Stimulated activated CD8-positive, alpha-beta memory T cell treated with anti-CD3 and anti-CD28 coated beads, Interleukin-7, amount 100 ng/mL, for 24 hours (primary cell): ENCODE measurements at regions not wholly inside any gene's neighbourhood (a gene's known extent, or its start where the extent isn't known, plus 50 kb on each side); places are given as distances from the start of the nearest gene placed in this dataset.
"Not testable (repeated sequence)": the region's sequence is repeated elsewhere in the genome, so short reads cannot be mapped to it uniquely, and the experiment has no call there.

Experiments
- DNase-seq: peaks from one replicate; pipeline ENCODE4 v3.0.0-alpha.2; 2020; ENCODE audit warnings: low read depth

GRCh38 chr22:49351761-49352227 is 475.9 kb downstream of the BRD1 start:
- DNase-seq: no peak

- no peak for DNase-seq
These were observed 477.1 kb downstream of the BRD1 start for GRCh38 chr22:49350441-49351121.

- DNase-seq: no peak
These were observed 477.8 kb downstream of the BRD1 start for GRCh38 chr22:49349841-49350381.

- DNase-seq: no peak
These were observed 478.4 kb downstream of the BRD1 start for GRCh38 chr22:49349181-49349835.

GRCh38 chr22:49348631-49349030 is 479.0 kb downstream of the BRD1 start:
- no peak for DNase-seq

- DNase-seq: no peak
These were observed 480.3 kb downstream of the BRD1 start for GRCh38 chr22:49347376-49347775.

GRCh38 chr22:49345896-49346295 is 481.8 kb downstream of the BRD1 start:
- no peak for DNase-seq

- no peak for DNase-seq
These were observed 483.0 kb downstream of the BRD1 start for GRCh38 chr22:49344656-49345055.

GRCh38 chr22:49344161-49344560 is 483.5 kb downstream of the BRD1 start:
- DNase-seq: no peak

GRCh38 chr22:49340406-49340805 is 487.3 kb downstream of the BRD1 start:
- no peak for DNase-seq

GRCh38 chr22:49336483-49336882 is 491.2 kb downstream of the BRD1 start:
- not testable (repeated sequence) for DNase-seq

- DNase-seq: no peak
These were observed 492.7 kb downstream of the BRD1 start for GRCh38 chr22:49334976-49335375.

GRCh38 chr22:49334449-49334789 is 493.3 kb downstream of the BRD1 start:
- DNase-seq: no peak

- no peak for DNase-seq
These were observed 494.5 kb downstream of the BRD1 start for GRCh38 chr22:49333206-49333605.

GRCh38 chr22:49332691-49333090 is 495.0 kb downstream of the BRD1 start:
- DNase-seq: no peak

- DNase-seq: no peak
These were observed 495.8 kb downstream of the BRD1 start for GRCh38 chr22:49331878-49332277.

- no peak for DNase-seq
These were observed 496.4 kb downstream of the BRD1 start for GRCh38 chr22:49331223-49331815.

- DNase-seq: no peak
These were observed 497.1 kb downstream of the BRD1 start for GRCh38 chr22:49330421-49331222.

GRCh38 chr22:49329636-49330035 is 498.0 kb downstream of the BRD1 start:
- DNase-seq: no peak

GRCh38 chr22:49328630-49329405 is 498.9 kb downstream of the BRD1 start:
- no peak for DNase-seq

- DNase-seq: no peak
These were observed 499.6 kb downstream of the BRD1 start for GRCh38 chr22:49328118-49328475.
